H1 (cell line): ENCODE measurements at regions not wholly inside any gene's neighbourhood (a gene's known extent, or its start where the extent isn't known, plus 50 kb on each side); places are given as distances from the start of the nearest gene placed in this dataset.

Source experiments
- CTCF ChIA-PET: fragments of 300-600 bp; sonication (Branson Sonifier 250); formaldehyde crosslinking; loops from one replicate; lab custom pipeline; 2021; ENCODE audit not compliant: partially characterized antibody; lab: Charles Lee
- POLR2A ChIA-PET: fragments of 300-600 bp; sonication (Branson Sonifier 250); formaldehyde crosslinking; loops from one replicate; lab custom pipeline; 2021; ENCODE audit warnings: inconsistent platforms; ENCODE audit not compliant: partially characterized antibody; lab: Charles Lee
- DNase-seq, 2 experiments: peaks; one replicate each; pipeline versions ENCODE4 v3.0.0 to v3.0.0-alpha.2; 2010 to 2022; ENCODE audit warnings: low spot score in 2 of 2, low read depth in 1 of 2, mixed read lengths in 1 of 2
- FAIRE-seq: peaks from 2 replicates; lab custom pipeline; 2011; peaks lifted over from hg19 to GRCh38; lab: Jason Lieb, UNC
- H2AFZ ChIP-seq: 2 replicates; pipeline ENCODE4 v1.8.1; 2012; ENCODE audit warnings: low read length, inconsistent platforms
- H2AK5ac ChIP-seq: 2 replicates; pipeline ENCODE4 v1.6.1; 2013; ENCODE audit warnings: low read depth, low read length
- H2BK120ac ChIP-seq: replicated peaks from 2 replicates; pipeline ENCODE3; 2013; ENCODE audit warnings: low read depth, low read length, inconsistent platforms
- H2BK12ac ChIP-seq: 2 replicates; pipeline ENCODE4 v1.6.1; 2013; ENCODE audit warnings: low read depth, low read length
- H2BK15ac ChIP-seq: 2 replicates; pipeline ENCODE4 v1.6.1; 2013; ENCODE audit warnings: low read length
- H2BK20ac ChIP-seq: 2 replicates; pipeline ENCODE4 v1.6.1; 2013; ENCODE audit warnings: low read length
- H2BK5ac ChIP-seq: 2 replicates; pipeline ENCODE4 v1.6.1; 2013; ENCODE audit warnings: low read depth, low read length
- H3K14ac ChIP-seq: 2 replicates; pipeline ENCODE4 v1.6.1; 2013; ENCODE audit warnings: inconsistent platforms; ENCODE audit not compliant: insufficient read length
- H3K18ac ChIP-seq: 2 replicates; pipeline ENCODE4 v1.6.1; 2013; ENCODE audit warnings: low read length; ENCODE audit errors: extremely low read depth
- H3K23ac ChIP-seq: 2 replicates; pipeline ENCODE4 v1.6.1; 2013; ENCODE audit warnings: inconsistent platforms; ENCODE audit not compliant: insufficient read length
- H3K23me2 ChIP-seq: 2 replicates; pipeline ENCODE4 v1.6.1; 2013; ENCODE audit warnings: low read depth, low read length
- H3K27ac ChIP-seq: 2 replicates; pipeline ENCODE4 v1.6.1; 2011; ENCODE audit warnings: low read depth, low read length, inconsistent platforms
- H3K27me3 ChIP-seq, 4 experiments: replicated peaks in 1 of 4; 1 replicate in 1 of 4; 2 replicates in 3 of 4; pipeline versions ENCODE4 v1.6.1 to v1.8.1; 2011 to 2013; ENCODE audit warnings: low read length in 3 of 4, mild to moderate bottlenecking in 3 of 4, inconsistent platforms in 2 of 4, mixed read lengths in 2 of 4, moderate library complexity in 1 of 4; ENCODE audit not compliant: control insufficient read depth in 3 of 4, insufficient read depth in 3 of 4; ENCODE audit errors: extremely low read depth in 1 of 4
- H3K36me3 ChIP-seq, 4 experiments: 2 replicates each; pipeline versions ENCODE4 v1.6.1 to v1.8.1; 2011 to 2013; ENCODE audit warnings: mild to moderate bottlenecking in 4 of 4, low read length in 3 of 4, moderate library complexity in 2 of 4, control low read depth in 1 of 4, inconsistent platforms in 1 of 4; ENCODE audit not compliant: insufficient read depth in 4 of 4, control insufficient read depth in 2 of 4
- H3K4ac ChIP-seq: replicated peaks from 2 replicates; pipeline ENCODE3; 2013; ENCODE audit warnings: low read length, low read depth, mixed read lengths, inconsistent platforms; ENCODE audit not compliant: insufficient read length
- H3K4me1 ChIP-seq, 4 experiments: replicated peaks in 1 of 4; 1 replicate in 1 of 4; 2 replicates in 3 of 4; pipeline versions ENCODE4 v1.6.1 to v1.8.1; 2011 to 2013; ENCODE audit warnings: low read length in 3 of 4, inconsistent platforms in 2 of 4, mixed read lengths in 1 of 4; ENCODE audit not compliant: insufficient read depth in 4 of 4, control insufficient read depth in 3 of 4
- H3K4me2 ChIP-seq, 2 experiments: 2 replicates each; pipeline versions ENCODE4 v1.6.1 to v1.8.1; 2011 to 2013; ENCODE audit warnings: low read depth in 2 of 2, low read length in 2 of 2, control low read depth in 1 of 2, inconsistent platforms in 1 of 2, mild to moderate bottlenecking in 1 of 2; ENCODE audit not compliant: insufficient read depth in 1 of 2
- H3K4me3 ChIP-seq, 4 experiments: fragments of 200-600, 300-600 bp in 1 of 4; sonication (generic), shearing (Covaris generic), sonication (Bioruptor Twin) in 1 of 4; 2 replicates each; pipeline versions ENCODE4 v1.5.1 to v1.8.1; 2011 to 2016; ENCODE audit warnings: low read length in 4 of 4, low read depth in 3 of 4, control low read depth in 2 of 4, inconsistent platforms in 2 of 4, mild to moderate bottlenecking in 2 of 4, mixed read lengths in 1 of 4, moderate library complexity in 1 of 4; ENCODE audit not compliant: insufficient read depth in 2 of 4; ENCODE audit errors: extremely low read depth in 1 of 4
- H3K56ac ChIP-seq: replicated peaks from 2 replicates; pipeline ENCODE3; 2013; ENCODE audit warnings: low read depth, mild to moderate bottlenecking, mixed read lengths, low read length, inconsistent platforms; ENCODE audit not compliant: insufficient read length
- H3K79me1 ChIP-seq: 2 replicates; pipeline ENCODE4 v1.6.1; 2013; ENCODE audit warnings: low read depth, low read length, control low read depth
- H3K79me2 ChIP-seq, 2 experiments: 2 replicates each; pipeline versions ENCODE4 v1.6.1 to v1.8.1; 2012 to 2013; ENCODE audit warnings: low read length in 2 of 2, mild to moderate bottlenecking in 2 of 2, inconsistent platforms in 1 of 2; ENCODE audit not compliant: insufficient read depth in 2 of 2, control insufficient read depth in 1 of 2
- H3K9ac ChIP-seq, 4 experiments: replicated peaks in 1 of 4; 1 replicate in 1 of 4; 2 replicates in 3 of 4; pipeline versions ENCODE4 v1.6.1 to v1.8.1; 2011 to 2013; ENCODE audit warnings: low read depth in 3 of 4, low read length in 3 of 4, control low read depth in 2 of 4, mild to moderate bottlenecking in 2 of 4, moderate library complexity in 2 of 4, inconsistent platforms in 1 of 4; ENCODE audit errors: extremely low read depth in 1 of 4
- H3K9me3 ChIP-seq, 2 experiments: 2 replicates each; pipeline versions ENCODE4 v1.6.1 to v1.8.1; 2012 to 2013; ENCODE audit warnings: mild to moderate bottlenecking in 2 of 2, moderate library complexity in 2 of 2, control low read depth in 1 of 2, inconsistent platforms in 1 of 2, low read depth in 1 of 2, low read length in 1 of 2, mixed read lengths in 1 of 2; ENCODE audit not compliant: insufficient read depth in 2 of 2
- H4K20me1 ChIP-seq, 2 experiments: replicated peaks in 1 of 2; 2 replicates each; pipeline versions ENCODE3 to v1.8.1; 2011 to 2013; ENCODE audit warnings: inconsistent platforms in 2 of 2, low read length in 2 of 2, mild to moderate bottlenecking in 1 of 2; ENCODE audit not compliant: insufficient read depth in 2 of 2, control insufficient read depth in 1 of 2
- H4K5ac ChIP-seq: 2 replicates; pipeline ENCODE4 v1.6.1; 2013; ENCODE audit warnings: low read length, low read depth, mixed read lengths, inconsistent platforms; ENCODE audit not compliant: insufficient read length
- H4K8ac ChIP-seq: 2 replicates; pipeline ENCODE4 v1.8.0; 2013; ENCODE audit warnings: mild to moderate bottlenecking, moderate library complexity, low read length, inconsistent platforms; ENCODE audit not compliant: insufficient read depth; ENCODE audit errors: extremely low read depth
- H4K91ac ChIP-seq: replicated peaks from 2 replicates; pipeline ENCODE3; 2013; ENCODE audit warnings: low read length, mixed read lengths, inconsistent platforms; ENCODE audit not compliant: insufficient read length
- BCL11A ChIP-seq, 2 experiments: IDR thresholded peaks; one replicate each; pipeline ENCODE4 v1.6.1; 2011; ENCODE audit warnings: low read depth in 2 of 2, low read length in 2 of 2, mild to moderate bottlenecking in 2 of 2
- CBX5 ChIP-seq: fragments of 300-800, 300-1000 bp; sonication (generic); IDR thresholded peaks from 2 replicates; pipeline ENCODE4 v1.7.1; 2016; ENCODE audit warnings: antibody characterized with exemption, low read length, low read depth
- CHD1 ChIP-seq: IDR thresholded peaks from 2 replicates; pipeline ENCODE4 v1.6.1; 2012; ENCODE audit warnings: low read depth, low read length, improper control_type of control experiment
- CHD2 ChIP-seq: IDR thresholded peaks from 2 replicates; pipeline ENCODE4 v1.6.1; 2012; ENCODE audit warnings: low read length, improper control_type of control experiment
- CTBP2 ChIP-seq: IDR thresholded peaks from 2 replicates; pipeline ENCODE4 v1.7.0; 2011; ENCODE audit warnings: borderline replicate concordance, mild to moderate bottlenecking, moderate library complexity, mixed read lengths, low read length; ENCODE audit not compliant: insufficient read depth, insufficient read length
- EP300 ChIP-seq, 2 experiments: IDR thresholded peaks; 1 replicate in 1 of 2; 2 replicates in 1 of 2; pipeline ENCODE4 v1.6.1; 2011 to 2012; ENCODE audit warnings: low read depth in 2 of 2, low read length in 2 of 2, mild to moderate bottlenecking in 2 of 2, borderline replicate concordance in 1 of 2, inconsistent platforms in 1 of 2, moderate library complexity in 1 of 2
- EZH2 ChIP-seq: fragments of 200-600 bp; sonication (generic); IDR thresholded peaks from 2 replicates; pipeline ENCODE4 v1.7.1; 2012; ENCODE audit warnings: low read depth, mild to moderate bottlenecking, moderate library complexity, low read length, inconsistent platforms; ENCODE audit not compliant: severe bottlenecking
- FOSL1 ChIP-seq: IDR thresholded peaks from 2 replicates; pipeline ENCODE4 v1.6.1; 2011; ENCODE audit warnings: mild to moderate bottlenecking, low read depth, low read length, moderate library complexity; ENCODE audit not compliant: insufficient read depth
- HDAC2 ChIP-seq, 2 experiments: fragments of 300-600 bp in 1 of 2; sonication (generic) in 1 of 2; IDR thresholded peaks; 2 replicates each; pipeline ENCODE4 v1.6.1; 2011 to 2012; ENCODE audit warnings: low read depth in 2 of 2, low read length in 2 of 2, mild to moderate bottlenecking in 2 of 2, moderate library complexity in 2 of 2, borderline replicate concordance in 1 of 2, inconsistent platforms in 1 of 2
- JUND ChIP-seq: IDR thresholded peaks from 2 replicates; pipeline ENCODE4 v1.6.1; 2011; ENCODE audit warnings: mild to moderate bottlenecking, improper control_type of control experiment, low read length
- NANOG ChIP-seq: IDR thresholded peaks from 2 replicates; pipeline ENCODE4 v1.6.1; 2011; ENCODE audit warnings: low read length, low read depth, mild to moderate bottlenecking, inconsistent platforms; ENCODE audit not compliant: insufficient read depth, poor library complexity, severe bottlenecking
- NRF1 ChIP-seq: IDR thresholded peaks from 2 replicates; pipeline ENCODE4 v1.6.1; 2011; ENCODE audit warnings: mild to moderate bottlenecking, low read depth, low read length, improper control_type of control experiment
- POLR2AphosphoS5 ChIP-seq: IDR thresholded peaks from 2 replicates; pipeline ENCODE4 v1.6.1; 2011; ENCODE audit warnings: low read depth, low read length
- SAP30 ChIP-seq: fragments of 300-600 bp; sonication (generic); IDR thresholded peaks from 2 replicates; pipeline ENCODE4 v1.7.1; 2012; ENCODE audit warnings: low read length, moderate library complexity, mild to moderate bottlenecking, inconsistent platforms; ENCODE audit not compliant: insufficient read depth, insufficient replicate concordance
- TEAD4 ChIP-seq: IDR thresholded peaks from 2 replicates; pipeline ENCODE4 v1.6.1; 2012; ENCODE audit warnings: low read depth, low read length, inconsistent platforms, mixed read lengths

DNA sequence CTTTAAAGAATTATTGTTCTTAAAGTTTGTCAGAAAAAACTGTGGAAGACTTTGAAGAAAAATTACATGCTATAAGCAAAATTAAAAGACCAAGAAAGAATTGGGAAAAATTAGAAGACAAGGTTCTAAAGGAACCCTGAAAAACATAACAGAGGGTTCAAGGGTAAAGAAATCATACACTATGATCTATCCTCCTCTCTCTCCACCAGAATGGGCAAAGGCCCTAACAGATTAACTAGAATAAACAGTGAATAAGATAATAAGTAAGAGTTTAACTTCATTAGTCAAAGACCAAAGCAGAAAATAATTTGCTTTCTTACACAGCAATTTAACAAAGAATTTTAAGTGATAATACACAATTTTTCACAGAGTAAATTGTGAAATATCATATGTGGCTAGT, 201.2 kb upstream of the PDE10A start:
- no peak overlapping the region for H3K9ac ChIP-seq
- POLR2A ChIA-PET = no interaction called here
- no peak overlapping the region for H2AK5ac ChIP-seq
- H3K4me3 ChIP-seq = no peak overlapping the region
- no peak overlapping the region for H3K23ac ChIP-seq
- no peak overlapping the region for H3K18ac ChIP-seq
- no peak overlapping the region for H4K5ac ChIP-seq
- H3K14ac ChIP-seq = no peak overlapping the region
- H3K27ac ChIP-seq = no peak overlapping the region
- H3K9me3 ChIP-seq = no peaks in the 10 kb centered on the region
- 0 out of 7 replicates have a peak, but pooled peaks cover 0 to 2% (median 0%) of the 10 kb centered on the region in 4 experiments for H3K4me1 ChIP-seq
- H3K4ac ChIP-seq = no peak overlapping the region
- H2BK20ac ChIP-seq = no peak overlapping the region
- no peak overlapping the region for H2BK5ac ChIP-seq
- H2AFZ ChIP-seq = no peak overlapping the region
- no peaks in the 10 kb centered on the region for H3K79me2 ChIP-seq
- no peaks in the 10 kb centered on the region for H3K27me3 ChIP-seq
- H2BK120ac ChIP-seq = no peak overlapping the region
- H3K23me2 ChIP-seq = no peaks in the 10 kb centered on the region
- no peak overlapping the region for H3K4me2 ChIP-seq
- H3K56ac ChIP-seq = no peak overlapping the region
- CTCF ChIA-PET = interaction anchor here (1.3 kb wide), 1 partner anchor 134 kb away, joined by 3 read pairs; no protein-coding TSS in a partner anchor
- TF ChIP-seq HDAC2 (IDR thresholded peaks at IDR 0.05; ENCODE audit: borderline replicate concordance in 1 of 2, low read depth in 2 of 2, low read length in 2 of 2) (no peak), CHD2 (no peak), NANOG (no peak), EP300 (IDR thresholded peaks at IDR 0.05; ENCODE audit: borderline replicate concordance in 1 of 2, low read depth in 2 of 2, low read length in 2 of 2) (no peak), JUND (no peak), POLR2AphosphoS5 (no peak), NRF1 (no peak), CBX5 (no peak), CHD1 (no peak), CTBP2 (no peak), TEAD4 (no peak), EZH2 (no peak), FOSL1 (no peak), SAP30 (no peak), BCL11A (IDR thresholded peaks at IDR 0.05; ENCODE audit: low read depth in 2 of 2, low read length in 2 of 2) (no peak)
- no peak overlapping the region for H4K8ac ChIP-seq
- no peak overlapping the region for H4K91ac ChIP-seq
- no peak overlapping the region for H2BK15ac ChIP-seq
- H3K79me1 ChIP-seq = no peaks in the 10 kb centered on the region
- H2BK12ac ChIP-seq = no peak overlapping the region
- H4K20me1 ChIP-seq = peaks cover 0 to 2% of the 10 kb centered on the region in 2 experiments
- FAIRE-seq = no peak
- H3K36me3 ChIP-seq = no peaks in the 10 kb centered on the region
- no peak for DNase-seq
